Neural cell (in vitro differentiated cells): ENCODE measurements at regions not wholly inside any gene's neighbourhood (a gene's known extent, or its start where the extent isn't known, plus 50 kb on each side); places are given as distances from the start of the nearest gene placed in this dataset.

Source experiments
- CTCF ChIP-seq: fragments of 450-650 bp; IDR thresholded peaks from 2 replicates; pipeline ENCODE4 v1.5.1; 2014; ENCODE audit warnings: antibody characterized with exemption, mild to moderate bottlenecking, moderate library complexity; ENCODE audit not compliant: poor library complexity, severe bottlenecking
- EP300 ChIP-seq: fragments of 450-650 bp; conservative IDR thresholded peaks from 2 replicates; pipeline ENCODE4 v1.6.1; 2014; ENCODE audit warnings: antibody characterized with exemption, mild to moderate bottlenecking, moderate library complexity; ENCODE audit not compliant: poor library complexity, severe bottlenecking
- EZH2 ChIP-seq: fragments of 200-600, 300-800 bp; shearing (Covaris generic), sonication (generic); IDR thresholded peaks from 2 replicates; pipeline ENCODE4 v1.6.1; 2014; ENCODE audit warnings: antibody characterized with exemption, low read length, borderline replicate concordance, mild to moderate bottlenecking; ENCODE audit not compliant: insufficient read depth, poor library complexity, severe bottlenecking
- POLR2AphosphoS5 ChIP-seq: IDR thresholded peaks from 2 replicates; pipeline ENCODE4 v1.6.1; 2012
- RAD21 ChIP-seq: fragments of 450-650 bp; conservative IDR thresholded peaks from 2 replicates; pipeline ENCODE4 v1.6.1; 2014; ENCODE audit warnings: antibody characterized with exemption, mild to moderate bottlenecking, moderate library complexity
- REST ChIP-seq: IDR thresholded peaks from 2 replicates; pipeline ENCODE4 v1.6.1; 2012; ENCODE audit warnings: borderline replicate concordance

GRCh38 chr21:18772897-18773296, 369.3 kb upstream of the TMPRSS15 start:
- no peak for TF ChIP-seq POLR2AphosphoS5
- no peak for TF ChIP-seq CTCF
- no peak for TF ChIP-seq EZH2
- no peak for TF ChIP-seq REST
- no peak for TF ChIP-seq EP300
- no peak for TF ChIP-seq RAD21
